Activated naive CD4-positive, alpha-beta T cell treated with anti-CD3 and anti-CD28 coated beads, Interleukin-2, amount 50 U/mL, for 24 hours (primary cell): ENCODE measurements at regions not wholly inside any gene's neighbourhood (a gene's known extent, or its start where the extent isn't known, plus 50 kb on each side); places are given as distances from the start of the nearest gene placed in this dataset.

Source experiments
- H3K27ac Mint-ChIP-seq: one replicate; pipeline ENCODE4 v1.8.0; 2021; ENCODE audit warnings: mild to moderate bottlenecking, mixed read lengths
- H3K27me3 Mint-ChIP-seq: one replicate; pipeline ENCODE4 v1.8.0; 2021; ENCODE audit warnings: mixed read lengths
- H3K36me3 Mint-ChIP-seq: one replicate; pipeline ENCODE4 v1.8.0; 2021; ENCODE audit warnings: mixed read lengths
- H3K4me1 Mint-ChIP-seq: one replicate; pipeline ENCODE4 v1.8.0; 2021; ENCODE audit warnings: mixed read lengths
- H3K4me3 Mint-ChIP-seq: one replicate; pipeline ENCODE4 v1.8.0; 2021; ENCODE audit warnings: mild to moderate bottlenecking, mixed read lengths
- H3K9me3 Mint-ChIP-seq: one replicate; pipeline ENCODE4 v1.8.0; 2021; ENCODE audit warnings: mixed read lengths

DNA sequence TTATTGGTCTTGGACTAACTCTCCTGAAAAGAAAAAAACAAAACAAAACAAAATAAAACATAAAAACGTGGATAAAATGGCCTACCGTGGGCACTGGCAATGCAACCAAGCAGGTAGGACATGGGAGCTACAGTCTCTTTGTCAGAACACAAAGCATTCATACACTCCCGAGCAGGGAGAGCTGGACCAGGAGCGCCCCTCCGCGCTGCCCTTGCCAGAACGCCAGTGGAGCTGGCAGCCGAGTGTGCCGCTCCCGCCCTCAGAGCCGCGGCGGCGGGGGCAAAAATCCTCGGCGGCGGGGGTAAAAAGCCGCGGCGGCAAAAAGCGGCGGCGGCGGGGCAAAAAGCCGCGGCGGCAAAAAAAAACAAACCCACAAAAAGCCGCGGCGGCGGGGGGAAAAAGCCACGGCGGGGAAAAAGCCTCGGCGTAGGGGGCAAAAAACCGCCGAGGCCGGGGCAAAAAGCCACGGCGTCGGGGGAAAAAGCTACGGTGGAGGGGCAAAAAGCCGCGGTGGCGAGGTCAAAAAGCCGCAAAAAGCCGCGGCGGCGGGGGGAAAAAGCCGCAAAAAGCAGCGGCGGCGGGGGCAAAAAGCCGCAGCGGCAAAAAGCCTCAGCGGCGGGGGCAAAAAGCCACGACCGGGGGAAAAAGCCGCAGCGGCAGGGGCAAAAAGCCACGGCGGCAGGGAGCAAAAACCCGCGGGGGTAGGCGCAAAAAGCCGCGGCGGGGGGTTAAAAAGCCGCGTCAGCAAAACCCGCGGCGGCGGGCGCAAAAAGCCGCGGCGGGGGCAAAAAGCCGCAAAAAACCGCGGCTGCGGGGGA is 418.1 kb downstream of the ZNF716 start:
- Mint-ChIP-seq H3K4me3 (peak overlapping the region; percentile 36), H3K27me3 (peaks cover 26% of the 10 kb centered on the region), H3K4me1 (peaks cover 4% of the 10 kb centered on the region), H3K36me3 (peaks cover 5% of the 10 kb centered on the region), H3K27ac (no peak overlapping the region), H3K9me3 (peaks cover 28% of the 10 kb centered on the region)

GRCh38 chr7:57868771-57869483 is 418.9 kb downstream of the ZNF716 start:
- H3K4me1 Mint-ChIP-seq, result peaks cover 4% of the 10 kb centered on the region

More at GRCh38 chr7:57868771-57869483, 418.9 kb downstream of the ZNF716 start:
- peaks cover 5% of the 10 kb centered on the region for H3K36me3 Mint-ChIP-seq
- H3K27me3 Mint-ChIP-seq, result peaks cover 23% of the 10 kb centered on the region
- H3K4me3 Mint-ChIP-seq, result no peak overlapping the region
- peaks cover 28% of the 10 kb centered on the region for H3K9me3 Mint-ChIP-seq
- no peak overlapping the region for H3K27ac Mint-ChIP-seq
